Thymus (tissue), 11 donors: ENCODE measurements at regions not wholly inside any gene's neighbourhood (a gene's known extent, or its start where the extent isn't known, plus 50 kb on each side); places are given as distances from the start of the nearest gene placed in this dataset.
"Not testable (repeated sequence)": the region's sequence is repeated elsewhere in the genome, so short reads cannot be mapped to it uniquely, and the experiment has no call there.

Experiments
- DNase-seq, 9 donors: peaks; one replicate each; pipeline ENCODE4 v3.0.0-alpha.2; 2013; ENCODE audit warnings: low spot score in 9 of 9, low read depth in 6 of 9, missing footprints in 1 of 9
- H3K27ac ChIP-seq, 2 donors: one replicate each; pipeline ENCODE4 v1.5.1; 2013; ENCODE audit warnings: control low read depth in 1 of 2, low read depth in 1 of 2, low read length in 1 of 2, mild to moderate bottlenecking in 1 of 2, moderate library complexity in 1 of 2
- H3K27me3 ChIP-seq, 2 donors: one replicate each; pipeline ENCODE4 v1.5.1; 2013; ENCODE audit warnings: low read length in 1 of 2; ENCODE audit not compliant: control insufficient read depth in 2 of 2, insufficient read depth in 1 of 2
- H3K36me3 ChIP-seq, 2 donors: one replicate each; pipeline ENCODE4 v1.5.1; 2013; ENCODE audit warnings: low read length in 1 of 2, mild to moderate bottlenecking in 1 of 2, moderate library complexity in 1 of 2; ENCODE audit not compliant: control insufficient read depth in 2 of 2, insufficient read depth in 2 of 2
- H3K4me1 ChIP-seq, 2 donors: one replicate each; pipeline ENCODE4 v1.5.1; 2013; ENCODE audit warnings: low read length in 2 of 2; ENCODE audit not compliant: control insufficient read depth in 2 of 2, insufficient read depth in 2 of 2
- H3K4me3 ChIP-seq, 2 donors: one replicate each; pipeline ENCODE4 v1.5.1; 2013; ENCODE audit warnings: low read length in 2 of 2, control low read depth in 1 of 2, mild to moderate bottlenecking in 1 of 2
- H3K9me3 ChIP-seq, 2 donors: one replicate each; pipeline ENCODE4 v1.5.1; 2013; ENCODE audit warnings: low read length in 1 of 2, mild to moderate bottlenecking in 1 of 2; ENCODE audit not compliant: control insufficient read depth in 2 of 2, insufficient read depth in 1 of 2
- WGBS: extraction: QIAGEN DNeasy Blood & Tissue Kit; methylation state at CpG from one replicate; pipeline ENCODE4 v1.1.7; 2013; 5-methylcytosine and 5-hydroxymethylcytosine counted together
- donor health status: healthy.

DNA sequence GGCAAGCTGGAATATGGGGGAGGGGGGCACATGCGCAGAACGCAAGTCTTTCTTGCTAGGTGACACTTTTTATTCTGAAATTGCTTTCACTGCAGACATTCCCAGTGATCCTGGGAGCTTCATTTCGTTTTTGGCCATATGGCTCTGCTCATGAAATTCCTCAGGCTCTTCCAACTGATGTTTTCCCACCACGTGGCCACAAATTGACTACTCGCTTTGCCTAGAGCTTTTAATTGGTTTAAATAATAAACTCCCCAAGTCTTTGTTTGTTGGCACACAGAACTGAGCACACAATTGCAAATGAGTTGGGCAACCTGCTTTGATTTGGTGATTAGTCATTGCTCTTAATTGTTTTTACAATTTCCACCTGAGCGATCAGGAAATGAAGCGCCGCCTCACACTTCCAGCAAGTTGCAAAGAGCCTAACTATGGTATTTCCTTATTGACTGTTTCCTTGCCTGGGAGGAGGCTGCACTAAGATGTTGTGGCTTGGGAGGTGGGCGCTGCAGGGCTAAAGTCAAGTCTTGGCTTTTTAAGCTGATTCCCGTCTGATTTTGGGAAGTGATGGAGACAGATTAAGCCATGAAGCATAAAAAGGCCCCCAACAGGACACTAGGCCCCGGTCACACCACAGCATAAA, 282.5 kb downstream of the ZIC3 start:
- Histone ChIP-seq H3K9me3 (no peaks in the 10 kb centered on the region), H3K27me3 (no peaks in the 10 kb centered on the region), H3K4me1 (no peaks in the 10 kb centered on the region), H3K4me3 (no peak overlapping the region), H3K36me3 (no peaks in the 10 kb centered on the region), H3K27ac (no peak overlapping the region)
- DNase-seq, result no peak
- 51% methylated on average over 11 of the region's 11 CpGs for WGBS

DNA sequence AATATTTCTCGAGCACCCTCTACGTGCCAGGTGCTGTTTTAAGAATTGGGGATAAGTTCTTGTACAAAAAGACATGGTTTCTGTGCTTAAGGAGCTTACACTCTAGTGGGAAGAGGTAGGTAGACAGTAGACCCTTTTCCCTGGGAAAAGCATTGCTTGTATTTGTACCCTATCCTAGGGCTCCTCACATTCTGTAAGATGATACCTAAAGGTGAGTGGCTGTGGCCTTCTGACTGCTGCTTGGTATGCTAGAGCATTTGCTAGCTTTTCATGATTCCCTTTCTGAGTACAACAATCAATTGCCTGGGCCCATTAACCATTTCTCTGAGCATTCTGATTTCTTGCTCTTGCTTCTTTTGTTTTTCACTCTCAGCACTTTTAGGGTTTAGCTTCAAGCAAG, 286.6 kb downstream of the ZIC3 start:
- DNase-seq, result no peak
- H3K4me3 ChIP-seq, result no peak overlapping the region
- H3K9me3 ChIP-seq, result no peaks in the 10 kb centered on the region
- H3K27ac ChIP-seq, result no peak overlapping the region
- H3K27me3 ChIP-seq, result no peaks in the 10 kb centered on the region
- no peaks in the 10 kb centered on the region for H3K36me3 ChIP-seq
- no peaks in the 10 kb centered on the region for H3K4me1 ChIP-seq
- 87% methylated on average over 2 of the region's 2 CpGs for WGBS

DNA sequence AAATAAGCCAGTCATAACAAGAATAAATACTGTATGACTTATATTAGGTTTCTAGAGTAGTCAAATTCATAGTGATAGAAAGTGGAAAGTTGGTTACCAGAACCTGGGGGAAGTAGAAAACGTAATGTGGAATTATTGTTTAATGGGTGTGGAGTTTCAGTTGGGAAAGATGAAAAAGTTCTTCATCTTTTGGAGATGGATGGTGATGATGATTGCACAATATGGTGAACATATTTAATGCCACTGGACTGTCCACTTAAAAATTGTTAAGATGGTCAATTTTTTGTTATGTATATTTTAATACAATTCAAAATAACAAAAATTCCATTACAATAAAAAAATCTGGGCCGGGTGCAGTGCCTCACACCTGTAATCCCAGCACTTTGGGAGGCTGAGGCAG, 289.6 kb downstream of the ZIC3 start:
- Histone ChIP-seq H3K27ac (no peak overlapping the region), H3K4me3 (no peak overlapping the region), H3K27me3 (no peaks in the 10 kb centered on the region), H3K4me1 (no peaks in the 10 kb centered on the region), H3K36me3 (no peaks in the 10 kb centered on the region), H3K9me3 (no peaks in the 10 kb centered on the region)
- WGBS, result 83% methylated on average over 2 of the region's 2 CpGs
- no peak for DNase-seq

DNA sequence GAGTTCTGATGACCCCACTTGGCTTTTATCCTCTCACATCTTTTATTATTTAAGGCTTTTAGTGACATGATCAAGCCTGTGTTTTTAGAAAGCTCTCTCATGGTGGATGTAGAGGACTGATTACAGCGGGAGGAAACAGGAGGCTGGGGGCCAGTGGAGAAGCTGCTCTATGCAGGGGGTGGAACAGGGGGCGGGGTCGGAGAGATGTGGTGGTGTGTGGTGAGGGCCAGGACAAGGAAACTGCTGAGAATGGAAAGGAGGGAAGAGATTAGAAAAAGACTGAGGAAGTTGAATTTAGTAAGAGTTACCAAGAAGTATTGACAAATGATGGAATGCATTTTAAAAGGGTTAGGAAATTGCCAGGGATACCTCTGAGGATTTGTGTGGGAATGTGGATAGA, 292.2 kb downstream of the ZIC3 start:
- Histone ChIP-seq H3K9me3 (no peaks in the 10 kb centered on the region), H3K36me3 (no peaks in the 10 kb centered on the region), H3K27ac (no peak overlapping the region), H3K27me3 (no peaks in the 10 kb centered on the region), H3K4me1 (no peaks in the 10 kb centered on the region), H3K4me3 (no peak overlapping the region)
- WGBS, result 23% methylated on average over 3 of the region's 3 CpGs
- no peak for DNase-seq

DNA sequence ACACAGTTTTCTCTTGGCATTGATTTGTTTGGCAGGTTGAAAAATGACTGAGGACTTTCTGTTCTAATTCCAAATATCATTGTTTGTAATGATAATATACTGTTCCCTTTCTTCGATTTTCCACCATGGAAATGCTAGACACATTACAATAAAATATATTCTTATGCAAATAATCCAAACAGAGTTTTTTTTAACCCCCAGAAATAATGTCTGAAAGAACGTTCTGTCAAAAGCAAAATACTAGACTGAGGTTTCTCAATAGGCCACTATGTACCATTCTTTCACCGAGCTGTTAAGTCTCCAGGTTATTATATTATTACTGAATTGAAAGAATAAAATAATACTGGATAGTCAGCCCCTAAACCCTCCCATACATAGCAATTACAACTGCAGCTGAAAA, 312.5 kb downstream of the ZIC3 start:
- Histone ChIP-seq H3K36me3 (no peaks in the 10 kb centered on the region), H3K4me1 (no peaks in the 10 kb centered on the region), H3K9me3 (no peaks in the 10 kb centered on the region), H3K4me3 (no peak overlapping the region), H3K27ac (no peak overlapping the region), H3K27me3 (no peaks in the 10 kb centered on the region)
- no peak for DNase-seq
- 91% methylated on average over 3 of the region's 3 CpGs for WGBS

DNA sequence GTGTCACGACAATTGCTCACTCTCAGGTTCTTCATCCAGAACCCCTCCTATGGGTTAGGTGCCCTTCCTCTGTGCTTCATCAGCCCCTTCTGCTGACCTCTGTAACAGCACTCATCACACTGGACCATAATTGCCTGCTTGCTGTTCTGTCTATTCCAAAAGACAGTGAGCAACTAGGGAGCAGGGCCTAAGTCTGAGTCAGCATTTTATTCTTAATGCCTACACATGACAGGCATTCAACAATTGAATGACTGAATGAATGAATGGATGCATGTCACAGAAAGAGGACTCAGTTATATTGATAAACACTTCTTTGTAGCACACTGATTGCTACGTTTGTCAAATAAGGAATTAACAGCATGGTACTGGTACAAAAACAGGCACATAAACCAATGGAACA, 317.0 kb downstream of the ZIC3 start:
- Histone ChIP-seq H3K27me3 (no peaks in the 10 kb centered on the region), H3K9me3 (no peaks in the 10 kb centered on the region), H3K4me3 (no peak overlapping the region), H3K36me3 (no peaks in the 10 kb centered on the region), H3K4me1 (no peaks in the 10 kb centered on the region), H3K27ac (no peak overlapping the region)
- no peak for DNase-seq
- WGBS, result 90% methylated on average over 2 of the region's 2 CpGs

DNA sequence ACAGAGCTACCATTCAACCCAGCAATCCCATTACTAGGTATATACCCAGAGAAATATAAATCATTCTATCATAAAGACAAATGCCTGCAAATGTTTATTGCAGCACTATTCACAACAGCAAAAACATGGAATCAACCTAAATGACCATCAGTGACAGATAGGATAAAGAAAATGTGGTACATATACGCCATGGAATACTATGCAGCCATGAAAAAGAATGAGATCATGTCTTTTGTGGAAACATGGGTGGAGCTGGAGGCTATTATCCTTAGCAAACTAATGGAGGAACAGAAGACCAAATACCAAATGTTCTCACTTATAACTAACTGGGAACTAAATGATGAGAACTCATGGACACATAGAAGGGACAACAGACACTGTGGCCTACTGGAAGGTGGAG, 318.9 kb downstream of the ZIC3 start:
- 89% methylated on average over 1 of the region's 1 CpG for WGBS
- DNase-seq, H3K4me1 ChIP-seq, H3K9me3 ChIP-seq, H3K27me3 ChIP-seq, H3K4me3 ChIP-seq, H3K27ac ChIP-seq, H3K36me3 ChIP-seq: not testable (repeated sequence)

DNA sequence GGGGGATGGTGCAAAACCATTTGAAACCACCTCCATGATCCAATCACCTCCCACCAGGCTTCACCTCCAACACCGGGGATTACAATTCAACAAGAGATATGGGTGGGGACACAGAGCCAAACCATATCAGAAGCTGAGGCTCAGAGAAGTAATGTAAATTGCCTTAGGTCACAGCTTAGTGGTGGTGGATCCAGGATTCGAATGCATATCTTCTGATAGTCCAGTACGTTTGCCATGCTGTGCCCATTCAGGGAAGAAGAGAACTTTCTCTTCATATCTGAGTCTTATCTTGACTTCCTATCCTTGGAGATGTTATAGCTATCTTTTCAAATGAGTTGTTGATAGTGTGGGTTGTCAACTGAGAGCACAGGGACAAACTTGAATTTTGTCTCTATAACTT, 325.5 kb downstream of the ZIC3 start:
- H3K27me3 ChIP-seq, result no peaks in the 10 kb centered on the region
- WGBS, result 92% methylated on average over 3 of the region's 3 CpGs

DNA sequence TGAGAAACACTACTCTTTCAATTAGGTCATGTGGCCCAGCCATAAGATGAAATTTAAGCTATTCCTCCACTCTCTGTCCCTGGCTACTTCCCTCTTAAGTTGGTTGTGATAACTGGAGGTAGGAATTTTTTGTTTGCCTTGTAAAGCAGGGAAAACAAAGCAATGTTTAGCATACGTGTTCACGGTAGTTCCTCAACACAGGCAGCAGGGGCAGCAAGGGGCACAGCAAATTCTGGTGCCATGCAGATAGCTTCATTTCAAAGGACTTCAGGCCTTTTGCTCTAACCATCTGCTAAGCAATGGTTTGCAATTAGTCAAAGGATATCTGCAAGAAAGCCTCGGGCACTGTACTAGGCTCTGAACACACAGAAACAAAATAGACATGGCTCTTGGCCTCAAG, 330.2 kb downstream of the ZIC3 start:
- Histone ChIP-seq H3K27ac (no peak overlapping the region), H3K9me3 (no peaks in the 10 kb centered on the region), H3K4me1 (no peaks in the 10 kb centered on the region), H3K27me3 (no peaks in the 10 kb centered on the region), H3K36me3 (no peaks in the 10 kb centered on the region), H3K4me3 (no peak overlapping the region)
- no peak for DNase-seq
- 71% methylated on average over 3 of the region's 3 CpGs for WGBS

More for the DNA sequence above, 325.5 kb downstream of the ZIC3 start:
- DNase-seq, result no peak
- Histone ChIP-seq H3K36me3 (no peaks in the 10 kb centered on the region), H3K4me3 (no peak overlapping the region), H3K27ac (no peak overlapping the region), H3K9me3 (no peaks in the 10 kb centered on the region), H3K4me1 (no peaks in the 10 kb centered on the region)

DNA sequence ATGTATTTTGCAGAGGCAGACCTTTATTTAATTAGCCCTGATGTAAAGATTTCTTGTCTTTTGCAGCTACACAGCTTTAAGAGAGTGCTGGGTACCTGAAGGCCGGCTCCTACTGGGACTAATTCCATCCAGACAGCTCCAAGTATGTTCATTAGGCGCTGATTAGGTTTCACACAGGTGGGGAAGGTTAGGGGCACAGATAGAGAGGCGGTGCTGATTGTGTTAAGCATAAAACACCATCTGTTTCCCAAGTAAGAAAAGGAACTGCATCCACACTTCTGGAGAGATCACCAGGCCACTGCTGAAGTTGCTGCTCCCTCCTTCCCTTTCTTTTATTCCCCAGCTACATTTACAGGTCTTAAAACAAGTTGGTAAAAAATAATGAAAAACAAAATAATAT, 349.5 kb downstream of the ZIC3 start:
- no peaks in the 10 kb centered on the region for H3K4me1 ChIP-seq
- H3K27ac ChIP-seq, result no peak overlapping the region
- no peaks in the 10 kb centered on the region for H3K36me3 ChIP-seq
- no peak overlapping the region for H3K4me3 ChIP-seq
- H3K27me3 ChIP-seq, result no peaks in the 10 kb centered on the region
- WGBS, result 45% methylated on average over 3 of the region's 3 CpGs
- no peaks in the 10 kb centered on the region for H3K9me3 ChIP-seq
- DNase-seq, result no peak
